A549 (cell line): ENCODE measurements at regions not wholly inside any gene's neighbourhood (a gene's known extent, or its start where the extent isn't known, plus 50 kb on each side); places are given as distances from the start of the nearest gene placed in this dataset.

Experiments
- CEBPB ChIP-seq, 2 experiments: fragments of >200 bp in 1 of 2; sonication (Bioruptor Twin) in 1 of 2; formaldehyde crosslinking in 1 of 2; IDR thresholded peaks; 2 replicates each; pipeline ENCODE4 v1.6.1; 2012 to 2016
- CHD2 ChIP-seq: fragments of 150-350 bp; IDR thresholded peaks from 2 replicates; pipeline ENCODE4 v1.6.1; 2014; ENCODE audit warnings: low read length; ENCODE audit not compliant: partially characterized antibody
- CHD4 ChIP-seq: fragments of 200-600 bp; sonication (generic); IDR thresholded peaks from 2 replicates; pipeline ENCODE4 v1.6.1; 2016; ENCODE audit warnings: antibody characterized with exemption, mild to moderate bottlenecking, borderline replicate concordance
- EHF ChIP-seq: fragments of 250-450 bp; sonication (Bioruptor Pico); IDR thresholded peaks from 2 replicates; pipeline ENCODE4 v1.5.0; 2020; ENCODE audit warnings: mild to moderate bottlenecking
- KDM1A ChIP-seq: fragments of 200-600 bp; sonication (generic); IDR thresholded peaks from 2 replicates; pipeline ENCODE4 v1.6.1; 2016; ENCODE audit warnings: low read depth, mild to moderate bottlenecking
- POLR2A ChIP-seq: IDR thresholded peaks from 2 replicates; pipeline ENCODE4 v1.6.1; 2012; ENCODE audit warnings: mild to moderate bottlenecking, low read length
- RAD21 ChIP-seq, 2 experiments: fragments of >200 bp in 1 of 2; sonication (Bioruptor Twin) in 1 of 2; formaldehyde crosslinking in 1 of 2; IDR thresholded peaks in 1 of 2; conservative IDR thresholded peaks in 1 of 2; 2 replicates in 1 of 2; 3 replicates in 1 of 2; pipeline ENCODE4 v1.6.1; 2012 to 2018; ENCODE audit warnings: inconsistent platforms in 1 of 2
- RCOR1 ChIP-seq: fragments of 150-350 bp; IDR thresholded peaks from 2 replicates; pipeline ENCODE4 v1.6.1; 2014; ENCODE audit warnings: antibody characterized with exemption, low read length, low read depth
- TF ChIP-seq, protein P1 (sequence below): fragments of >200 bp; sonication (Bioruptor Twin); formaldehyde crosslinking; IDR thresholded peaks from 3 replicates; pipeline ENCODE4 v1.5.1; 2016
- TF ChIP-seq, protein P2 (sequence below): fragments of 200-600 bp; sonication (generic); IDR thresholded peaks from 2 replicates; pipeline ENCODE4 v1.6.1; 2016; ENCODE audit warnings: antibody characterized with exemption, mild to moderate bottlenecking, moderate library complexity
- TF ChIP-seq, protein P3 (sequence below): fragments of 250-450 bp; sonication (Bioruptor Pico); IDR thresholded peaks from 2 replicates; pipeline ENCODE4 v1.5.0; 2021; ENCODE audit warnings: mild to moderate bottlenecking, moderate library complexity, borderline replicate concordance
- TF ChIP-seq, protein P4 (sequence below): fragments of >200 bp; sonication (Bioruptor Twin); formaldehyde crosslinking; IDR thresholded peaks from 2 replicates; pipeline ENCODE4 v1.6.1; 2016

DNA sequence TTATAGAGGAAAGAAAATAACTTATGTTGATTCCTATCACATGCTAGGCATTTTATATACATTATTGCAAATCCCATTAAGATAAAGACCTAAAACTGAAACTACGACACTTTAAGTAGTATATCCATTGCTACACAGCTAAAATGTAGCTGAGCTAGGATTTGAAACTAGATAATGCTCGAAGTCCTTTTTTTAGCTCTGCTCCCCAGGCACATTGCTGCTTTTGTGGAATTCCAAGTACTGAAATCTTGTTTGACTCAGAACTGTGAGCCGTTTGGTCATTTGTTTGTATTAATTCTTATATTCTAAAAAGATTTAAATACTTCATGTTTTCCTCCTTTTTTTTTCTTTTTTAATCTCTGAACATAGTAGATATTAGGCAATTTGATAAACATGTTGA, 644.8 kb downstream of the HACE1 start:
- TF ChIP-seq POLR2A (no peak), CHD2 (no peak), RCOR1 (no peak), CHD4 (no peak), KDM1A (no peak), CEBPB (IDR thresholded peaks at IDR 0.05) (no peak), RAD21 (conservative IDR thresholded peaks at IDR 0.05 in 1 of 2, IDR thresholded peaks at IDR 0.05 in 1 of 2) (no peak), EHF (CRISPR knock-in tag) (no peak)
- TF ChIP-seq, protein P1, sequence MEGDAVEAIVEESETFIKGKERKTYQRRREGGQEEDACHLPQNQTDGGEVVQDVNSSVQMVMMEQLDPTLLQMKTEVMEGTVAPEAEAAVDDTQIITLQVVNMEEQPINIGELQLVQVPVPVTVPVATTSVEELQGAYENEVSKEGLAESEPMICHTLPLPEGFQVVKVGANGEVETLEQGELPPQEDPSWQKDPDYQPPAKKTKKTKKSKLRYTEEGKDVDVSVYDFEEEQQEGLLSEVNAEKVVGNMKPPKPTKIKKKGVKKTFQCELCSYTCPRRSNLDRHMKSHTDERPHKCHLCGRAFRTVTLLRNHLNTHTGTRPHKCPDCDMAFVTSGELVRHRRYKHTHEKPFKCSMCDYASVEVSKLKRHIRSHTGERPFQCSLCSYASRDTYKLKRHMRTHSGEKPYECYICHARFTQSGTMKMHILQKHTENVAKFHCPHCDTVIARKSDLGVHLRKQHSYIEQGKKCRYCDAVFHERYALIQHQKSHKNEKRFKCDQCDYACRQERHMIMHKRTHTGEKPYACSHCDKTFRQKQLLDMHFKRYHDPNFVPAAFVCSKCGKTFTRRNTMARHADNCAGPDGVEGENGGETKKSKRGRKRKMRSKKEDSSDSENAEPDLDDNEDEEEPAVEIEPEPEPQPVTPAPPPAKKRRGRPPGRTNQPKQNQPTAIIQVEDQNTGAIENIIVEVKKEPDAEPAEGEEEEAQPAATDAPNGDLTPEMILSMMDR = no peak
- TF ChIP-seq, protein P2, sequence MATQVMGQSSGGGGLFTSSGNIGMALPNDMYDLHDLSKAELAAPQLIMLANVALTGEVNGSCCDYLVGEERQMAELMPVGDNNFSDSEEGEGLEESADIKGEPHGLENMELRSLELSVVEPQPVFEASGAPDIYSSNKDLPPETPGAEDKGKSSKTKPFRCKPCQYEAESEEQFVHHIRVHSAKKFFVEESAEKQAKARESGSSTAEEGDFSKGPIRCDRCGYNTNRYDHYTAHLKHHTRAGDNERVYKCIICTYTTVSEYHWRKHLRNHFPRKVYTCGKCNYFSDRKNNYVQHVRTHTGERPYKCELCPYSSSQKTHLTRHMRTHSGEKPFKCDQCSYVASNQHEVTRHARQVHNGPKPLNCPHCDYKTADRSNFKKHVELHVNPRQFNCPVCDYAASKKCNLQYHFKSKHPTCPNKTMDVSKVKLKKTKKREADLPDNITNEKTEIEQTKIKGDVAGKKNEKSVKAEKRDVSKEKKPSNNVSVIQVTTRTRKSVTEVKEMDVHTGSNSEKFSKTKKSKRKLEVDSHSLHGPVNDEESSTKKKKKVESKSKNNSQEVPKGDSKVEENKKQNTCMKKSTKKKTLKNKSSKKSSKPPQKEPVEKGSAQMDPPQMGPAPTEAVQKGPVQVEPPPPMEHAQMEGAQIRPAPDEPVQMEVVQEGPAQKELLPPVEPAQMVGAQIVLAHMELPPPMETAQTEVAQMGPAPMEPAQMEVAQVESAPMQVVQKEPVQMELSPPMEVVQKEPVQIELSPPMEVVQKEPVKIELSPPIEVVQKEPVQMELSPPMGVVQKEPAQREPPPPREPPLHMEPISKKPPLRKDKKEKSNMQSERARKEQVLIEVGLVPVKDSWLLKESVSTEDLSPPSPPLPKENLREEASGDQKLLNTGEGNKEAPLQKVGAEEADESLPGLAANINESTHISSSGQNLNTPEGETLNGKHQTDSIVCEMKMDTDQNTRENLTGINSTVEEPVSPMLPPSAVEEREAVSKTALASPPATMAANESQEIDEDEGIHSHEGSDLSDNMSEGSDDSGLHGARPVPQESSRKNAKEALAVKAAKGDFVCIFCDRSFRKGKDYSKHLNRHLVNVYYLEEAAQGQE = no peak
- TF ChIP-seq, protein P3, sequence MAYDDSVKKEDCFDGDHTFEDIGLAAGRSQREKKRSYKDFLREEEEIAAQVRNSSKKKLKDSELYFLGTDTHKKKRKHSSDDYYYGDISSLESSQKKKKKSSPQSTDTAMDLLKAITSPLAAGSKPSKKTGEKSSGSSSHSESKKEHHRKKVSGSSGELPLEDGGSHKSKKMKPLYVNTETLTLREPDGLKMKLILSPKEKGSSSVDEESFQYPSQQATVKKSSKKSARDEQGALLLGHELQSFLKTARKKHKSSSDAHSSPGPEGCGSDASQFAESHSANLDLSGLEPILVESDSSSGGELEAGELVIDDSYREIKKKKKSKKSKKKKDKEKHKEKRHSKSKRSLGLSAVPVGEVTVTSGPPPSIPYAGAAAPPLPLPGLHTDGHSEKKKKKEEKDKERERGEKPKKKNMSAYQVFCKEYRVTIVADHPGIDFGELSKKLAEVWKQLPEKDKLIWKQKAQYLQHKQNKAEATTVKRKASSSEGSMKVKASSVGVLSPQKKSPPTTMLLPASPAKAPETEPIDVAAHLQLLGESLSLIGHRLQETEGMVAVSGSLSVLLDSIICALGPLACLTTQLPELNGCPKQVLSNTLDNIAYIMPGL (CRISPR knock-in tag) = no peak
- TF ChIP-seq, protein P4, sequence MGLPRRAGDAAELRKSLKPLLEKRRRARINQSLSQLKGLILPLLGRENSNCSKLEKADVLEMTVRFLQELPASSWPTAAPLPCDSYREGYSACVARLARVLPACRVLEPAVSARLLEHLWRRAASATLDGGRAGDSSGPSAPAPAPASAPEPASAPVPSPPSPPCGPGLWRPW = no peak
